Ascending aorta (tissue), 2 donors: ENCODE measurements at regions not wholly inside any gene's neighbourhood (a gene's known extent, or its start where the extent isn't known, plus 50 kb on each side); places are given as distances from the start of the nearest gene placed in this dataset.

Experiments used
- DNase-seq, 2 donors: peaks; one replicate each; pipeline ENCODE4 v3.0.0-alpha.2; 2019; ENCODE audit warnings: low spot score in 2 of 2
- H3K27ac ChIP-seq, 2 donors: fragments of 200-600 bp; sonication (generic); one replicate each; pipeline ENCODE4 v1.5.1; 2016 to 2017; ENCODE audit warnings: mild to moderate bottlenecking in 1 of 2
- H3K27me3 ChIP-seq: fragments of 200-600 bp; sonication (generic); one replicate; pipeline ENCODE4 v1.5.1; 2017
- H3K36me3 ChIP-seq, 2 donors: fragments of 200-600 bp; sonication (generic); one replicate each; pipeline ENCODE4 v1.5.1; 2016
- H3K4me1 ChIP-seq, 2 donors: fragments of 200-600 bp; sonication (generic); one replicate each; pipeline ENCODE4 v1.5.1; 2016 to 2017; ENCODE audit warnings: mild to moderate bottlenecking in 1 of 2
- H3K4me3 ChIP-seq, 2 donors: fragments of 200-600 bp; sonication (generic); one replicate each; pipeline ENCODE4 v1.5.1; 2016 to 2017; ENCODE audit warnings: mild to moderate bottlenecking in 1 of 2
- H3K9me3 ChIP-seq, 2 donors: fragments of 200-600 bp; sonication (generic); one replicate each; pipeline ENCODE4 v1.5.1; 2016
- CTCF ChIP-seq, 3 experiments: fragments of 200-600 bp in 2 of 3; fragments of 450-650 bp in 1 of 3; sonication (generic) in 2 of 3; IDR thresholded peaks; one replicate each; pipeline ENCODE4 v1.5.1; 2016 to 2019; ENCODE audit warnings: antibody characterized with exemption in 3 of 3, mild to moderate bottlenecking in 1 of 3, moderate library complexity in 1 of 3
- intact Hi-C: fragments of 100-400 bp; cut with DNase I; formaldehyde crosslinking; loops from one replicate; pipeline ENCODE4 v1.15.1; 2023

DNA sequence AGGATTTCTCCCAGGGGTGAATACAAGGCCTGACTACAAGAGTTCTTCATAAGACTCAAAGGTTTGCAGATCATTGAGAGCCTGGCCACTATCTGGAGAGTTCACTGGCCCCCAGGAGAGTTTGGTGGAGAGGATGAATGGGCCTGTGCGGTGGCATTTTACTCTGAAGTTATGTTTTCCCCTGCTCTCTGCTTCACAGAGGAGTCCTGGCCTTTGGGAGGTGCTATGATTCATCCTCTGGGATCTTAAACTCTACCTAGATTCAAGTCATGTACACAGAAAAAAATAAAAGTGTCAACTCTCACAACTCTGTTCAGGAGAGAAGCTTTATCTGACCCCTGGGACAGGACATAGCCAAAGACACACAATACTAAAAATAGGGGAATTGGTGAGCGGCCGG lies 159.1 kb upstream of the CARD18 start:
- Histone ChIP-seq H3K4me3 (no peak overlapping the region), H3K27ac (no peak overlapping the region), H3K36me3 (no peaks in the 10 kb centered on the region), H3K27me3 (no peaks in the 10 kb centered on the region), H3K4me1 (no peaks in the 10 kb centered on the region), H3K9me3 (no peaks in the 10 kb centered on the region)
- TF ChIP-seq CTCF (IDR thresholded peaks at IDR 0.05), result no peak
- intact Hi-C loops, result no loop called here
- DNase-seq, result no peak

GRCh38 chr11:105298174-105298573 lies 158.6 kb upstream of the CARD18 start:
- Histone ChIP-seq H3K27ac (no peak overlapping the region), H3K36me3 (no peaks in the 10 kb centered on the region), H3K4me1 (no peaks in the 10 kb centered on the region), H3K4me3 (no peak overlapping the region), H3K9me3 (no peaks in the 10 kb centered on the region), H3K27me3 (no peaks in the 10 kb centered on the region)
- intact Hi-C loops, result no loop called here
- no peak for TF ChIP-seq CTCF (IDR thresholded peaks at IDR 0.05)
- no peak for DNase-seq

DNA sequence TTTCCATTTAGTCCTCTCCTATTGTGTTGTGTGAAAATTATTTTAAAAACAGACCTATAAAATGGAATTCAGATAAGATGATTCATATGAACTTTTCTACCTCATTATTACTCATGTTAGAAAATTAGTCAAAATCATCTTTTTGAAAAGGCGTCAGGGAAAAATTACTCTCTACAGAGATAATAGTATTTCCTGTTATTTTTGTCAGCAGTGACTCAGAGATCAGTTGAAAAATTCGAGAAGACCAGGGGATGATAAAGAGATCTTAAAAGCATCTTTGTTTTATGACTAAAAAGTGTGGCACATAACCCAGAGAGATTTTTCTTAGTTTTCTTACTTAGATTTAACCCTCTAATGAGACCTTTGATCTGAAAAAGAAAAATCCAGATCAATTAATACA lies 157.9 kb upstream of the CARD18 start:
- H3K4me1 ChIP-seq, result no peaks in the 10 kb centered on the region
- DNase-seq, result no peak
- H3K4me3 ChIP-seq, result no peak overlapping the region
- no peaks in the 10 kb centered on the region for H3K27me3 ChIP-seq
- no peak overlapping the region for H3K27ac ChIP-seq
- no peaks in the 10 kb centered on the region for H3K36me3 ChIP-seq
- no peak for TF ChIP-seq CTCF (IDR thresholded peaks at IDR 0.05)
- intact Hi-C loops, result no loop called here
- no peaks in the 10 kb centered on the region for H3K9me3 ChIP-seq

GRCh38 chr11:105296806-105297205 lies 157.2 kb upstream of the CARD18 start:
- no peaks in the 10 kb centered on the region for H3K4me1 ChIP-seq
- no peak for TF ChIP-seq CTCF (IDR thresholded peaks at IDR 0.05)
- no peak for DNase-seq
- H3K4me3 ChIP-seq, result no peak overlapping the region
- H3K36me3 ChIP-seq, result no peaks in the 10 kb centered on the region
- intact Hi-C loops, result no loop called here
- no peak overlapping the region for H3K27ac ChIP-seq
- no peaks in the 10 kb centered on the region for H3K9me3 ChIP-seq
- no peaks in the 10 kb centered on the region for H3K27me3 ChIP-seq

DNA sequence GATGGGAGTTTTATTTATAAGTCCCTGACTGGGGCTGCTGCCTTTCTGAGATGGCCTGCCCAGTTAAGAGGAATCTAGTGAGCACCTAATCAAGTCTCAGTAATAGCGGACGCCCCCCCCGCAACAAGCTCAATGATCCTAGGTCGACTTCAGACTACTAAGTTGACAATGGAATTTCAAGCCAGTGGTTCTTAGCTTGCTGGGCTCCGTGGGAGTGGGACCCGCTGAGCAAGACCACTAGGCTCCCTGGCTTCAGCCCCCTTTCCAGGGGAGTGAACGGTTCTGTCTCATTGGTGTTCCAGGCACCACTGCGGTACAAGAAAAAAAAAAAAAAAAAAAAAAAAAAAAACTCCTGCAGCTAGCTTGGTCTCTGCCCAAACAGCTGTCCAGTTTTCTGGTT lies 156.8 kb upstream of the CARD18 start:
- intact Hi-C loops, result no loop called here
- no peak for DNase-seq
- Histone ChIP-seq H3K36me3 (no peaks in the 10 kb centered on the region), H3K27ac (no peak overlapping the region), H3K4me3 (no peak overlapping the region), H3K4me1 (no peaks in the 10 kb centered on the region), H3K9me3 (no peaks in the 10 kb centered on the region), H3K27me3 (no peaks in the 10 kb centered on the region)
- no peak for TF ChIP-seq CTCF (IDR thresholded peaks at IDR 0.05)

DNA sequence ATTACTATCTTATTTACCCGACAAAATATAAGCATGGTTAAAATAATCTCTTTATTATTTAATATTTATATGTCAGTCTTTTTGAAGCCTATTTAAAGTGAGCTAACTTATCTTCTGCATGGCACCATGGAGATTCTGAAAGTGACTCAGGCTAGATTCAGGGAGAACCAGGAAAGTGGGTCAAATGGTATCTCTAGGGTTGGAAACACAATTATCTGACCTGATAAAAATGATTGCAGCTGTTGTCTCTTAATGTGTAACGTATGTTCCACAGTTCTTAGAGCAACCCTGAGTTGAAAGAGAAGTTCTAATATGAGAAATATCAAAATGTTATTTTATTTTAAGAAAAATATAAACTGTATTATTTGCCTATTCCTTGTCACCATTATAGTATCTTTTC lies 143.1 kb upstream of the CARD18 start:
- no peak for TF ChIP-seq CTCF (IDR thresholded peaks at IDR 0.05)
- Histone ChIP-seq H3K4me1 (no peaks in the 10 kb centered on the region), H3K27me3 (no peaks in the 10 kb centered on the region), H3K9me3 (no peaks in the 10 kb centered on the region), H3K27ac (no peak overlapping the region), H3K36me3 (no peaks in the 10 kb centered on the region), H3K4me3 (no peak overlapping the region)
- intact Hi-C loops, result no loop called here
- DNase-seq, result no peak
